Pancreas (tissue), 10 donors: ENCODE measurements at regions not wholly inside any gene's neighbourhood (a gene's known extent, or its start where the extent isn't known, plus 50 kb on each side); places are given as distances from the start of the nearest gene placed in this dataset.

Source experiments
- ATAC-seq, 4 donors: fragments of 200-7000 bp; cut with Tn5 transposase; one replicate each; pipeline versions ENCODE4 v1.8.0 to v1.9.1; 2020; ENCODE audit warnings: mild to moderate bottlenecking in 4 of 4, moderate library complexity in 4 of 4
- DNase-seq, 6 donors: peaks; one replicate each; pipeline ENCODE4 v3.0.0-alpha.2; 2020
- FAIRE-seq: peaks from 2 replicates; lab custom pipeline; 2012; peaks lifted over from hg19 to GRCh38; lab: Jason Lieb, UNC
- H3K27ac ChIP-seq, 4 donors: fragments of 200-600 bp; sonication (generic); 1 replicate in 3 of 4; 2 replicates in 1 of 4; pipeline versions ENCODE4 v1.5.0 to v1.8.0; 2020
- H3K27me3 ChIP-seq, 4 donors: fragments of 200-600 bp; one replicate each; pipeline ENCODE4 v1.8.0; 2021
- H3K36me3 ChIP-seq, 3 donors: fragments of 200-600 bp; sonication (generic) in 1 of 3; one replicate each; pipeline versions ENCODE4 v1.5.0 to v1.8.0; 2020 to 2021
- H3K4me1 ChIP-seq, 3 donors: fragments of 200-600 bp; one replicate each; pipeline ENCODE4 v1.8.0; 2021
- H3K4me3 ChIP-seq, 4 donors: fragments of 200-600 bp; sonication (generic) in 2 of 4; one replicate each; pipeline versions ENCODE4 v1.5.0 to v1.8.0; 2020 to 2021
- H3K9me3 ChIP-seq, 4 donors: fragments of 200-600 bp; one replicate each; pipeline ENCODE4 v1.8.0; 2021
- WGBS, 2 donors: extraction: QIAGEN DNeasy Blood & Tissue Kit; methylation state at CpG; one replicate each; pipeline ENCODE4 v1.1.7; 2013; 5-methylcytosine and 5-hydroxymethylcytosine counted together
- intact Hi-C, 3 donors: fragments of 100-400 bp; cut with DNase I; formaldehyde crosslinking; loops; one replicate each; pipeline versions ENCODE4 v1.11.1 to v1.14.2; 2022
- TF ChIP-seq, protein P1 (sequence below), 4 donors: fragments of 200-600 bp; sonication (generic) in 3 of 4; IDR thresholded peaks; one replicate each; pipeline versions ENCODE4 v1.5.0 to v1.8.0; 2021; ENCODE audit warnings: antibody characterized with exemption in 4 of 4
- donor health status: healthy with polysubstance abuse.
- donor health status: DM: no; HTN: no; CAD: no; lungs with moderate emphysema.
- donor health status: DM: no; HTN: no; CAD: no.
- donor health status: control.
- donor health status: control.
- donor health status: Bipolar disorder and iron deficiency.
- donor health status: DM: yes; HTN: yes; CAD: no.
- donor health status: DM: no; HTN: no; CAD: no.
- donor health status: DM: no; HTN: no; CAD: no.
- donor health status: DM: yes; HTN: yes; CAD: no.

DNA sequence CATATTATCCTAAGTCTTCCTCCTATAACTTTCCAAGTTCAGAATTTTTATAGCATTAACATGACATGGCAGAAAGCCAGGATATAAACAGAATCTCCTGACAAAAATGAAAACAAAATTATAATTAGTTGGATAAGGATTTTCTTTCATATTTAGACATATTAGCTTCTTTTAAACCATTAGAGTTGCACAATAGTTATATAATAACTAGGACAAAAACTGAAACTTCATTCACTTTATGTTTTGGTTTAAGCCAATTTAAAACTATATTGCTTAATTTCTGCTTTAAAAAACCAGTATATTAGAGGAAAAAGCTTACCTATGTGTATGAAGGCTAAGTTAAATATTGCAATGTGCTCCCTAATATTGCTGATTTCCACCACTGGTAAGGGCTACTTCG lies 254.8 kb downstream of the GPD2 start:
- FAIRE-seq (no peak), ATAC-seq (no peak), DNase-seq (no peak)
- intact Hi-C loops, result no loop called here
- 33 to 57% methylated on average over 1 of the region's 1 CpG for WGBS, 2 donors
- Histone ChIP-seq H3K27ac (no peak overlapping the region), H3K27me3 (no peaks in the 10 kb centered on the region), H3K4me1 (no peaks in the 10 kb centered on the region), H3K36me3 (no peaks in the 10 kb centered on the region), H3K4me3 (no peak overlapping the region), H3K9me3 (no peaks in the 10 kb centered on the region)
- TF ChIP-seq, protein P1, sequence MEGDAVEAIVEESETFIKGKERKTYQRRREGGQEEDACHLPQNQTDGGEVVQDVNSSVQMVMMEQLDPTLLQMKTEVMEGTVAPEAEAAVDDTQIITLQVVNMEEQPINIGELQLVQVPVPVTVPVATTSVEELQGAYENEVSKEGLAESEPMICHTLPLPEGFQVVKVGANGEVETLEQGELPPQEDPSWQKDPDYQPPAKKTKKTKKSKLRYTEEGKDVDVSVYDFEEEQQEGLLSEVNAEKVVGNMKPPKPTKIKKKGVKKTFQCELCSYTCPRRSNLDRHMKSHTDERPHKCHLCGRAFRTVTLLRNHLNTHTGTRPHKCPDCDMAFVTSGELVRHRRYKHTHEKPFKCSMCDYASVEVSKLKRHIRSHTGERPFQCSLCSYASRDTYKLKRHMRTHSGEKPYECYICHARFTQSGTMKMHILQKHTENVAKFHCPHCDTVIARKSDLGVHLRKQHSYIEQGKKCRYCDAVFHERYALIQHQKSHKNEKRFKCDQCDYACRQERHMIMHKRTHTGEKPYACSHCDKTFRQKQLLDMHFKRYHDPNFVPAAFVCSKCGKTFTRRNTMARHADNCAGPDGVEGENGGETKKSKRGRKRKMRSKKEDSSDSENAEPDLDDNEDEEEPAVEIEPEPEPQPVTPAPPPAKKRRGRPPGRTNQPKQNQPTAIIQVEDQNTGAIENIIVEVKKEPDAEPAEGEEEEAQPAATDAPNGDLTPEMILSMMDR (IDR thresholded peaks at IDR 0.05), result no peak

DNA sequence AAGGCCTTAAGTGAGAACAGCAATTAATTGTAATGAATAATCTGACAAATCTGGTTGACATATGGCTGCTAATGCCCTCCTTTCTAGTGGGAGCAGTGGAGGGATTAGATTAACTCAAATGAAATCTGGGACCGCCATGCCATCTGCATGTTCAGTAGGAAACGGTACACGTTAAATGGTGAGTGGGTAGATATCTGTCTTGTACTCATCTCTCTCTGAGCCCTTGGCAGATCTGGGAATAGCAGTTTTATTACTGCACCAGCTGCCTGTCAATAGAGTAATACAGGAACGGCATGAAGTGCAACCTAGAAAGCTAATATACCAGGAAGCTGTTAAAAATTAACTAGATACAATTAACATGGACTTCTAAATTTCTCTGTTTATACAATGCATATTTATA lies 258.8 kb downstream of the GPD2 start:
- Histone ChIP-seq H3K27ac (no peak overlapping the region), H3K36me3 (no peaks in the 10 kb centered on the region), H3K9me3 (no peaks in the 10 kb centered on the region), H3K4me1 (no peaks in the 10 kb centered on the region), H3K4me3 (no peak overlapping the region), H3K27me3 (no peaks in the 10 kb centered on the region)
- DNase-seq, result no peak
- no peak for FAIRE-seq
- WGBS, 2 donors, result 63 to 68% methylated on average over 4 of the region's 4 CpGs
- TF ChIP-seq, protein P1 (IDR thresholded peaks at IDR 0.05), result no peak
- ATAC-seq, result peak in 1 of 4 donors; percentile 23
- intact Hi-C loops, result no loop called here

DNA sequence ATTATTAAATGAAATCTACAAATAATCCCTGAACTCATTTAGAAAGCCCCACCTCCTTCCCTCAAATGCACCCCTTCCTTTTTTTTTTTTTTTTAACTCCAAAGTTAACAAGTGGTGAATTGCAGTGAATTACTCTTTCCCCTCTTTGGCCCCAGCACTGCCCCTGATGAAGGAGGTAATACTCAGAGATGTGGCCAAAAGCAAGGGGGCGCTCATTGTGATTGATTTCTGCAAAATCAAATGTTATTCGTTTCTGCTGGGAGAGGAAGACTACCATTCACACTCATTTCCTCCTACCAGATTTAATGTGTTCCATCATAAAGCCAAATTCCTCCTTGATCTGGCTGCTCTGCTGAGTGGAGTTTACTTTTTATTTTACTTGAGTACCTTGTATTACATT lies 259.4 kb downstream of the GPD2 start:
- Histone ChIP-seq H3K36me3 (no peaks in the 10 kb centered on the region), H3K27me3 (no peaks in the 10 kb centered on the region), H3K9me3 (no peaks in the 10 kb centered on the region), H3K4me1 (no peaks in the 10 kb centered on the region), H3K27ac (no peak overlapping the region), H3K4me3 (no peak overlapping the region)
- TF ChIP-seq, protein P1 (IDR thresholded peaks at IDR 0.05), result no peak
- no peak for DNase-seq
- intact Hi-C loops, result no loop called here
- ATAC-seq, result no peak
- no peak for FAIRE-seq
- 53 to 69% methylated on average over 2 of the region's 2 CpGs for WGBS, 2 donors

DNA sequence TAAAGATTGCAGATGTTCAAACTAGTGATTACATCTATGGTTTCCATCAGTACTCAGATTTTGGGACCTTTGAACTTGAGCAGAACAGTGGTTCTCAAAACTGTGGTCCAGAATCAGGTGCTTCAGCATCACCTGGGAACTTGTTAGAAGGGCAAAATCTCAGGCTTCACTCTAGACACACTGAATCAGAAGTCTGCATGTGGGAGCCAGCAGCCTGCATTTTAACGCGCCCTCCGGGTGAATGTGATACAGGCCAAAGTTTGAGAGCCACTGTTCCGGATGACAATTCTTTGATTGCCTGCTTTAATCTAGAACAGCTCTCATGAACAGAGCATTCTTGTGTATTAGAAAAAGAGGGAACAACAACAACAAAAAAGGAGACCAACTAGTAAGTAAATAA lies 261.7 kb downstream of the GPD2 start:
- intact Hi-C loops, result no loop called here
- DNase-seq, result no peak
- no peaks in the 10 kb centered on the region for H3K9me3 ChIP-seq
- H3K27ac ChIP-seq, result no peak overlapping the region
- FAIRE-seq, result no peak
- 90% methylated on average over 4 of the region's 4 CpGs for WGBS, 2 donors
- H3K4me1 ChIP-seq, result no peaks in the 10 kb centered on the region
- TF ChIP-seq, protein P1 (IDR thresholded peaks at IDR 0.05), result no peak
- H3K27me3 ChIP-seq, result no peaks in the 10 kb centered on the region
- H3K4me3 ChIP-seq, result no peak overlapping the region
- no peak for ATAC-seq
- H3K36me3 ChIP-seq, result no peaks in the 10 kb centered on the region

DNA sequence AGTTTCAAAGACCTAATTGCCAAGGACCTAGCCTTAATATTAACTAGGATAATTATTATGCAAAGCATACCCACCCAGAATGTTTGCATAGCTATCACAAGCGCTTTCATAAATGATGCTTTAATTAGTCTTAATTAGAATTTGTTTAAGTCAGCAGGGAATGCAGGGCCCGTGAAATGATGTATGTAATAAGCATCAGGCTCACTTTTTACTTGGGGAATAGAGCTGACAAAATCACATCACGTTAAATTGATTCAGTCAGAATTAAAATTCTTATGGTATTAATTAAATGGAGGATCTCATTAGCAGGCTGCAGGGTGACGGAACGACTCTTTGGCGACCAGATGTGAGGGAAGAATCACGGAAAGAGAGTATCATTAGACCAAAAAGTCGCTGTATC lies 264.5 kb downstream of the GPD2 start:
- FAIRE-seq (no peak), DNase-seq (no peak), ATAC-seq (no peak)
- TF ChIP-seq, protein P1 (IDR thresholded peaks at IDR 0.05), result no peak
- no peak overlapping the region for H3K4me3 ChIP-seq
- H3K36me3 ChIP-seq, result no peaks in the 10 kb centered on the region
- intact Hi-C loops, result no loop called here
- H3K4me1 ChIP-seq, result no peaks in the 10 kb centered on the region
- 54 to 58% methylated on average over 8 of the region's 8 CpGs for WGBS, 2 donors
- no peaks in the 10 kb centered on the region for H3K9me3 ChIP-seq
- H3K27ac ChIP-seq, result no peak overlapping the region
- H3K27me3 ChIP-seq, result no peaks in the 10 kb centered on the region
